ENCODE measurements at regions not wholly inside any gene's neighbourhood (a gene's known extent, or its start where the extent isn't known, plus 50 kb on each side); places are given as distances from the start of the nearest gene placed in this dataset.
"Not testable (repeated sequence)": the region's sequence is repeated elsewhere in the genome, so short reads cannot be mapped to it uniquely, and the experiment has no call there.

GRCh38 chr9:30280229-30280900, 2104.1 kb upstream of the ACO1 start:
- no peak for DNase-seq (ENCODE audit: low read depth)
- TF ChIP-seq CTCF (conservative IDR thresholded peaks at IDR 0.05; ENCODE audit: control insufficient read depth, insufficient read depth, low read depth, low read length): no peak
- no peak overlapping the region for H3K4me3 ChIP-seq (ENCODE audit: control insufficient read depth, low read depth, low read length)

- no peak for TF ChIP-seq CTCF (conservative IDR thresholded peaks at IDR 0.05; ENCODE audit: control insufficient read depth, insufficient read depth, low read depth, low read length)
- H3K4me3 ChIP-seq (ENCODE audit: control insufficient read depth, low read depth, low read length): no peak overlapping the region
- no peak for DNase-seq (ENCODE audit: low read depth)
Observed at GRCh38 chr9:30289435-30289834, 2095.0 kb upstream of the ACO1 start.

- DNase-seq (ENCODE audit: low read depth); H3K4me3 ChIP-seq (ENCODE audit: control insufficient read depth, low read depth, low read length): not testable (repeated sequence)
Observed at GRCh38 chr9:30292026-30292425, 2092.4 kb upstream of the ACO1 start.

- DNase-seq (ENCODE audit: low read depth): no peak
- TF ChIP-seq CTCF (conservative IDR thresholded peaks at IDR 0.05; ENCODE audit: control insufficient read depth, insufficient read depth, low read depth, low read length): no peak
- no peak overlapping the region for H3K4me3 ChIP-seq (ENCODE audit: control insufficient read depth, low read depth, low read length)
Observed at GRCh38 chr9:30293231-30293630, 2091.2 kb upstream of the ACO1 start.

GRCh38 chr9:30299126-30299780, 2085.2 kb upstream of the ACO1 start:
- DNase-seq (ENCODE audit: low read depth): no peak
- TF ChIP-seq CTCF (conservative IDR thresholded peaks at IDR 0.05; ENCODE audit: control insufficient read depth, insufficient read depth, low read depth, low read length): no peak
- no peak overlapping the region for H3K4me3 ChIP-seq (ENCODE audit: control insufficient read depth, low read depth, low read length)

- TF ChIP-seq CTCF (conservative IDR thresholded peaks at IDR 0.05; ENCODE audit: control insufficient read depth, insufficient read depth, low read depth, low read length): no peak
- DNase-seq (ENCODE audit: low read depth): no peak
- H3K4me3 ChIP-seq (ENCODE audit: control insufficient read depth, low read depth, low read length): no peak overlapping the region
Observed at GRCh38 chr9:30301271-30301963, 2083.0 kb upstream of the ACO1 start.

- DNase-seq (ENCODE audit: low read depth): no peak
- H3K4me3 ChIP-seq (ENCODE audit: control insufficient read depth, low read depth, low read length): no peak overlapping the region
- TF ChIP-seq CTCF (conservative IDR thresholded peaks at IDR 0.05; ENCODE audit: control insufficient read depth, insufficient read depth, low read depth, low read length): no peak
Observed at GRCh38 chr9:30310711-30311110, 2073.7 kb upstream of the ACO1 start.
